ENCODE measurements at regions not wholly inside any gene's neighbourhood (a gene's known extent, or its start where the extent isn't known, plus 50 kb on each side); places are given as distances from the start of the nearest gene placed in this dataset.

- TF ChIP-seq TRIM22 (IDR thresholded peaks at IDR 0.05) (no peak), NFIC (IDR thresholded peaks at IDR 0.05; ENCODE audit: low read length) (no peak), HINFP (CRISPR knock-in tag; IDR thresholded peaks at IDR 0.05; ENCODE audit: low read depth) (no peak), YY1 (IDR thresholded peaks at IDR 0.05; ENCODE audit: insufficient read depth, insufficient replicate concordance, low read depth, low read length) (no peak), KLF15 (CRISPR knock-in tag; IDR thresholded peaks at IDR 0.05; ENCODE audit: borderline replicate concordance) (no peak), ZNF431 (CRISPR knock-in tag; IDR thresholded peaks at IDR 0.05; ENCODE audit: borderline replicate concordance, low read depth) (no peak), ATF6 (CRISPR knock-in tag; conservative IDR thresholded peaks at IDR 0.05) (no peak), CSRNP1 (CRISPR knock-in tag; IDR thresholded peaks at IDR 0.05) (no peak), IKZF5 (CRISPR knock-in tag; IDR thresholded peaks at IDR 0.05) (no peak), ZNF20 (CRISPR knock-in tag; IDR thresholded peaks at IDR 0.05) (no peak), ZC3H4 (CRISPR knock-in tag; IDR thresholded peaks at IDR 0.05; ENCODE audit: borderline replicate concordance) (no peak), ZNF772 (CRISPR knock-in tag; IDR thresholded peaks at IDR 0.05) (no peak), TFE3 (CRISPR knock-in tag; IDR thresholded peaks at IDR 0.05) (no peak)
These were observed 92.8 kb upstream of the TNRC6C start (continued) for GRCh38 chr17:77865716-77866115.

Measured in HepG2 (cell line).